HCT116 (cell line): ENCODE measurements at regions not wholly inside any gene's neighbourhood (a gene's known extent, or its start where the extent isn't known, plus 50 kb on each side); places are given as distances from the start of the nearest gene placed in this dataset.

Source experiments
- POLR2A ChIP-seq: IDR thresholded peaks from 2 replicates; pipeline ENCODE4 v1.7.0; 2011; ENCODE audit warnings: borderline replicate concordance; ENCODE audit not compliant: insufficient read depth, insufficient read length; ENCODE audit errors: extremely low read depth
- SRF ChIP-seq: IDR thresholded peaks from 2 replicates; pipeline ENCODE4 v1.6.1; 2012; ENCODE audit warnings: low read depth

GRCh38 chr1:207221934-207222351 is 99.5 kb upstream of the CD55 start:
- TF ChIP-seq POLR2A, result no peak
- no peak for TF ChIP-seq SRF
